K562 (cell line): ENCODE measurements at regions not wholly inside any gene's neighbourhood (a gene's known extent, or its start where the extent isn't known, plus 50 kb on each side); places are given as distances from the start of the nearest gene placed in this dataset.

Source experiments
- ATAC-seq: fragments of 200-7000 bp; cut with Tn5 transposase; 3 replicates; pipeline ENCODE4 v1.9.1; 2020; ENCODE audit warnings: moderate library complexity
- BruUV-seq: library from RNA; stranded (reverse); fragments of 400-500 nt; replicated peaks from 2 replicates; lab custom pipeline; 2021; lab: Mats Ljungman, UMichigan
- CTCF ChIA-PET: fragments of 300-600 bp; formaldehyde crosslinking; extraction: SDS; loops from one replicate; lab custom pipeline; 2021; ENCODE audit warnings: low intra/inter-chr PET ratio; lab: Yijun Ruan, JAX
- POLR2A ChIA-PET: fragments of 300-600, 350-650 bp; sonication (Branson Sonifier 250); formaldehyde crosslinking; extraction: SDS; loops from one replicate; lab custom pipeline; 2021; ENCODE audit warnings: antibody characterized with exemption, inconsistent platforms; lab: Yijun Ruan, JAX
- DNase-seq, 4 experiments: peaks; one replicate each; pipeline versions ENCODE4 v3.0.0 to v3.0.0-alpha.2; 2011 to 2018; ENCODE audit warnings: low spot score in 3 of 4, mixed read lengths in 3 of 4; ENCODE audit errors: extremely low read depth in 1 of 4
- FAIRE-seq: peaks from 2 replicates; lab custom pipeline; 2011; peaks lifted over from hg19 to GRCh38; lab: Jason Lieb, UNC
- H2AFZ ChIP-seq: 2 replicates; pipeline ENCODE4 v1.6.0; 2011; ENCODE audit warnings: low read depth, low read length, control low read depth, inconsistent platforms
- H3K27ac ChIP-seq: fragments of 200-600 bp; 3 replicates; pipeline ENCODE4 v1.8.0; 2011; ENCODE audit warnings: low read depth, mild to moderate bottlenecking, control low read depth, inconsistent platforms, low read length, moderate library complexity, mixed read lengths; ENCODE audit errors: extremely low read depth
- H3K27me3 ChIP-seq, 2 experiments: fragments of 300-600 bp in 1 of 2; 2 replicates in 1 of 2; 3 replicates in 1 of 2; pipeline versions ENCODE4 v1.6.0 to v1.8.0; 2011; ENCODE audit warnings: inconsistent platforms in 2 of 2, low read length in 2 of 2, mild to moderate bottlenecking in 1 of 2, mixed read lengths in 1 of 2, moderate library complexity in 1 of 2; ENCODE audit not compliant: control insufficient read depth in 2 of 2, insufficient read depth in 2 of 2
- H3K36me3 ChIP-seq: fragments of 300-600 bp; 3 replicates; pipeline ENCODE4 v1.8.0; 2011; ENCODE audit warnings: mild to moderate bottlenecking, low read length, inconsistent platforms; ENCODE audit not compliant: control insufficient read depth, insufficient read depth
- H3K4me1 ChIP-seq, 2 experiments: fragments of 200-600 bp in 1 of 2; replicated peaks in 1 of 2; 2 replicates in 1 of 2; 3 replicates in 1 of 2; pipeline versions ENCODE4 v1.5.1 to v1.8.0; 2011; ENCODE audit warnings: inconsistent platforms in 2 of 2, low read length in 2 of 2, mild to moderate bottlenecking in 1 of 2, mixed read lengths in 1 of 2, moderate library complexity in 1 of 2; ENCODE audit not compliant: control insufficient read depth in 2 of 2, insufficient read depth in 2 of 2
- H3K4me2 ChIP-seq: 2 replicates; pipeline ENCODE4 v1.6.1; 2011; ENCODE audit warnings: low read length, control low read depth, inconsistent platforms, mixed read lengths; ENCODE audit not compliant: insufficient read depth
- H3K4me3 ChIP-seq: fragments of 200-600 bp; sonication (generic), shearing (Covaris generic); 2 replicates; pipeline ENCODE4 v1.5.1; 2016; ENCODE audit warnings: control low read depth, inconsistent platforms
- H3K79me2 ChIP-seq: fragments of 200-600 bp; 3 replicates; pipeline ENCODE4 v1.8.0; 2011; ENCODE audit warnings: low read length, inconsistent platforms; ENCODE audit not compliant: control insufficient read depth, insufficient read depth
- H3K9ac ChIP-seq, 2 experiments: 2 replicates each; pipeline versions ENCODE4 v1.6.0 to v1.6.1; 2011; ENCODE audit warnings: low read depth in 2 of 2, low read length in 2 of 2, control low read depth in 1 of 2, inconsistent platforms in 1 of 2, mild to moderate bottlenecking in 1 of 2, mixed read lengths in 1 of 2; ENCODE audit not compliant: insufficient read depth in 1 of 2
- H3K9me1 ChIP-seq: one replicate; pipeline ENCODE4 v1.6.0; 2011; ENCODE audit warnings: inconsistent platforms, mild to moderate bottlenecking, low read length, moderate library complexity; ENCODE audit not compliant: control insufficient read depth, insufficient read depth
- H3K9me3 ChIP-seq: replicated peaks from 2 replicates; pipeline ENCODE4 v1.5.1; 2011; ENCODE audit warnings: low read depth, low read length, inconsistent platforms; ENCODE audit not compliant: control insufficient read depth, insufficient read depth
- H4K20me1 ChIP-seq: replicated peaks from 2 replicates; pipeline ENCODE4 v1.6.1; 2011; ENCODE audit warnings: low read length, inconsistent platforms, mixed read lengths; ENCODE audit not compliant: control insufficient read depth, insufficient read depth
- CAMTA2 ChIP-seq: fragments of 250-450 bp; sonication (Bioruptor Pico); conservative IDR thresholded peaks from 2 replicates; pipeline ENCODE4 v1.5.1; 2022
- CC2D1A ChIP-seq: fragments of 450-650 bp; IDR thresholded peaks from 2 replicates; pipeline ENCODE4 v1.6.1; 2017; ENCODE audit warnings: mild to moderate bottlenecking
- GMEB1 ChIP-seq: fragments of 250-450 bp; sonication (Bioruptor Pico); IDR thresholded peaks from 2 replicates; pipeline ENCODE4 v1.4.0; 2020; ENCODE audit warnings: mild to moderate bottlenecking
- GTF3C2 ChIP-seq: IDR thresholded peaks from 3 replicates; pipeline ENCODE4 v1.6.1; 2011; ENCODE audit warnings: borderline replicate concordance, mild to moderate bottlenecking, moderate library complexity; ENCODE audit not compliant: insufficient read length; ENCODE audit errors: extremely low read depth
- PYGO2 ChIP-seq: fragments of 450-650 bp; IDR thresholded peaks from 2 replicates; pipeline ENCODE4 v1.6.1; 2016; ENCODE audit warnings: mild to moderate bottlenecking, missing genetic modification characterization, moderate library complexity, missing compliant biosample characterization
- RBBP5 ChIP-seq: fragments of 200-600 bp; sonication (generic); IDR thresholded peaks from 2 replicates; pipeline ENCODE4 v1.6.1; 2012; ENCODE audit warnings: borderline replicate concordance, mild to moderate bottlenecking, low read length, control low read depth, inconsistent platforms; ENCODE audit not compliant: insufficient read depth, poor library complexity, severe bottlenecking
- RBM15 ChIP-seq: fragments of 200-400 bp; formaldehyde crosslinking; IDR thresholded peaks from 2 replicates; pipeline ENCODE4 v1.6.1; 2018; ENCODE audit warnings: mild to moderate bottlenecking, low read length, moderate library complexity; ENCODE audit not compliant: insufficient read depth
- SMAD2 ChIP-seq: fragments of 150-350 bp; IDR thresholded peaks from 2 replicates; pipeline ENCODE4 v1.6.1; 2014; ENCODE audit warnings: low read depth, mild to moderate bottlenecking, low read length
- SMAD3 ChIP-seq: fragments of 450-650 bp; formaldehyde crosslinking; conservative IDR thresholded peaks from 2 replicates; pipeline ENCODE4 v1.4.0; 2020; ENCODE audit warnings: mild to moderate bottlenecking
- TCF15 ChIP-seq: fragments of 250-450 bp; sonication (Bioruptor Pico); IDR thresholded peaks from 2 replicates; pipeline ENCODE4 v1.8.0; 2022; ENCODE audit warnings: moderate library complexity, mild to moderate bottlenecking, inconsistent platforms
- TRIM28 ChIP-seq: fragments of 450-650 bp; IDR thresholded peaks from 2 replicates; pipeline ENCODE4 v1.6.1; 2017
- U2AF1 ChIP-seq: fragments of 200-400 bp; formaldehyde crosslinking; optimal IDR thresholded peaks from 2 replicates; pipeline ENCODE3; 2017; ENCODE audit warnings: mild to moderate bottlenecking, low read depth, low read length, moderate library complexity
- ZNF134 ChIP-seq: fragments of 250-450 bp; sonication (Bioruptor Pico); conservative IDR thresholded peaks from 2 replicates; pipeline ENCODE4 v1.4.0; 2020
- ZNF431 ChIP-seq: sonication (generic); formaldehyde crosslinking; IDR thresholded peaks from 2 replicates; pipeline ENCODE4 v1.8.0; 2022; ENCODE audit warnings: mild to moderate bottlenecking, missing genetic modification reagents
- in situ Hi-C: fragments of 300-500 bp; cut with MboI; formaldehyde crosslinking; loops from 4 replicates; pipeline ENCODE4 v1.15.0; 2018; ENCODE audit warnings: inconsistent platforms, mixed read lengths
- intact Hi-C: fragments of 100-400 bp; cut with micrococcal nuclease; formaldehyde crosslinking; loops from 2 replicates; pipeline ENCODE4 v1.14.2; 2022
- TF ChIP-seq, protein P1 (sequence below): fragments of 450-650 bp; formaldehyde crosslinking; IDR thresholded peaks from 2 replicates; pipeline ENCODE4 v1.4.0; 2020; ENCODE audit warnings: mild to moderate bottlenecking, mixed read lengths
- TF ChIP-seq, protein P2 (sequence below): fragments of 450-650 bp; formaldehyde crosslinking; IDR thresholded peaks from 2 replicates; pipeline ENCODE4 v1.4.0; 2020; ENCODE audit warnings: mild to moderate bottlenecking, moderate library complexity

DNA sequence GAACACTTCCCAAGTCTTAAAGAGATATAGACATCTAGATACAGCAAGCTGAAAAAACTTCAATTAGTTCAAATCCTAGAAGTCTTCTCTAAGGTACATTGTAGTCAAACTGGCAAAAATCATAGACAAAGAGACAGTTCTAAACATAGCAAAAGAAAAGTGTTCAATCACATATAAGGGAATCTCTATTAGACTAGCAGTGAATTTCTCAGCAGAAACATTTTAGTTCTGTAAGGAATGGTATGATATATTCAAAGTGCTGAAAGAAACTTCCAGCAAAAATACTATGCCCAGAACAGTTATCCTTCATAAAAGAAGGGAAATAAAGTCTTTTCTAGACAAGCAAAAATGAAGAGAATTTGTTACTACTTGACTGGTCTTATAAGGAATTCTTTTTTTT is 186.3 kb upstream of the SYNCRIP start:
- no peaks in the 10 kb centered on the region for H3K27me3 ChIP-seq
- no peaks in the 10 kb centered on the region for H4K20me1 ChIP-seq
- FAIRE-seq (no peak), DNase-seq (no peak), ATAC-seq (no peak)
- no peaks in the 10 kb centered on the region for H3K4me1 ChIP-seq
- H3K36me3 ChIP-seq: no peaks in the 10 kb centered on the region
- H3K9me3 ChIP-seq: no peaks in the 10 kb centered on the region; the same call in 1 of the 2 replicates
- ChIA-PET POLR2A (no interaction called here), CTCF (no interaction called here)
- in situ Hi-C loops: no loop called here
- no TSS peak for BruUV-seq
- H3K79me2 ChIP-seq: no peaks in the 10 kb centered on the region
- intact Hi-C loops: no loop called here
- no peak overlapping the region for H3K9ac ChIP-seq
- no peak overlapping the region for H3K4me3 ChIP-seq
- no peaks in the 10 kb centered on the region for H3K9me1 ChIP-seq
- H2AFZ ChIP-seq: no peak overlapping the region
- H3K4me2 ChIP-seq: no peak overlapping the region
- H3K27ac ChIP-seq: no peak overlapping the region
- TF ChIP-seq CC2D1A: no peak
- no peak for TF ChIP-seq SMAD3 (CRISPR knock-in tag)
- no peak for TF ChIP-seq SMAD2
- TF ChIP-seq RBM15: no peak
- TF ChIP-seq, protein P1, sequence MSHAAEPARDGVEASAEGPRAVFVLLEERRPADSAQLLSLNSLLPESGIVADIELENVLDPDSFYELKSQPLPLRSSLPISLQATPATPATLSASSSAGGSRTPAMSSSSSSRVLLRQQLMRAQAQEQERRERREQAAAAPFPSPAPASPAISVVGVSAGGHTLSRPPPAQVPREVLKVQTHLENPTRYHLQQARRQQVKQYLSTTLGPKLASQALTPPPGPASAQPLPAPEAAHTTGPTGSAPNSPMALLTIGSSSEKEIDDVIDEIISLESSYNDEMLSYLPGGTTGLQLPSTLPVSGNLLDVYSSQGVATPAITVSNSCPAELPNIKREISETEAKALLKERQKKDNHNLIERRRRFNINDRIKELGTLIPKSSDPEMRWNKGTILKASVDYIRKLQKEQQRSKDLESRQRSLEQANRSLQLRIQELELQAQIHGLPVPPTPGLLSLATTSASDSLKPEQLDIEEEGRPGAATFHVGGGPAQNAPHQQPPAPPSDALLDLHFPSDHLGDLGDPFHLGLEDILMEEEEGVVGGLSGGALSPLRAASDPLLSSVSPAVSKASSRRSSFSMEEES (CRISPR knock-in tag): no peak
- TF ChIP-seq, protein P2, sequence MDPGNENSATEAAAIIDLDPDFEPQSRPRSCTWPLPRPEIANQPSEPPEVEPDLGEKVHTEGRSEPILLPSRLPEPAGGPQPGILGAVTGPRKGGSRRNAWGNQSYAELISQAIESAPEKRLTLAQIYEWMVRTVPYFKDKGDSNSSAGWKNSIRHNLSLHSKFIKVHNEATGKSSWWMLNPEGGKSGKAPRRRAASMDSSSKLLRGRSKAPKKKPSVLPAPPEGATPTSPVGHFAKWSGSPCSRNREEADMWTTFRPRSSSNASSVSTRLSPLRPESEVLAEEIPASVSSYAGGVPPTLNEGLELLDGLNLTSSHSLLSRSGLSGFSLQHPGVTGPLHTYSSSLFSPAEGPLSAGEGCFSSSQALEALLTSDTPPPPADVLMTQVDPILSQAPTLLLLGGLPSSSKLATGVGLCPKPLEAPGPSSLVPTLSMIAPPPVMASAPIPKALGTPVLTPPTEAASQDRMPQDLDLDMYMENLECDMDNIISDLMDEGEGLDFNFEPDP (CRISPR knock-in tag): no peak
- TF ChIP-seq CAMTA2: no peak
- TF ChIP-seq ZNF431 (CRISPR knock-in tag): no peak
- no peak for TF ChIP-seq GMEB1 (CRISPR knock-in tag)
- TF ChIP-seq TRIM28: peak; percentile 65; the same call in 1 of the 2 replicates
- no peak for TF ChIP-seq TCF15
- no peak for TF ChIP-seq RBBP5
- TF ChIP-seq U2AF1: no peak
- no peak for TF ChIP-seq ZNF134 (CRISPR knock-in tag)
- no peak for TF ChIP-seq GTF3C2
- TF ChIP-seq PYGO2 (tag): no peak
